Neural cell (in vitro differentiated cells): ENCODE measurements at regions not wholly inside any gene's neighbourhood (a gene's known extent, or its start where the extent isn't known, plus 50 kb on each side); places are given as distances from the start of the nearest gene placed in this dataset.

Source experiments
- H2AFZ ChIP-seq: fragments of 200-600, 300-800 bp; sonication (generic), shearing (Covaris generic); 2 replicates; pipeline ENCODE4 v1.6.0; 2014; ENCODE audit warnings: low read depth, mild to moderate bottlenecking, antibody characterized with exemption, low read length, moderate library complexity
- H3F3A ChIP-seq: fragments of 200-600 bp; shearing (Covaris generic); 2 replicates; pipeline ENCODE4 v1.6.1; 2016; ENCODE audit warnings: mild to moderate bottlenecking, moderate library complexity, mixed read lengths, antibody characterized with exemption, low read length; ENCODE audit not compliant: insufficient read depth, poor library complexity, severe bottlenecking
- H3K27ac ChIP-seq: fragments of 200-600, 300-800 bp; sonication (generic), shearing (Covaris generic); 2 replicates; pipeline ENCODE4 v1.5.1; 2014; ENCODE audit warnings: mild to moderate bottlenecking, low read length, moderate library complexity
- H3K27me3 ChIP-seq: fragments of 300-800, 200-600 bp; sonication (generic), shearing (Covaris generic); 2 replicates; pipeline ENCODE4 v1.6.0; 2014; ENCODE audit warnings: mild to moderate bottlenecking, low read depth, low read length, moderate library complexity; ENCODE audit not compliant: insufficient read depth
- H3K36me3 ChIP-seq: fragments of 300-800, 200-600 bp; sonication (generic), shearing (Covaris generic); 2 replicates; pipeline ENCODE4 v1.5.1; 2014; ENCODE audit warnings: mild to moderate bottlenecking, antibody characterized with exemption, low read length, moderate library complexity; ENCODE audit not compliant: insufficient read depth
- H3K4me2 ChIP-seq: fragments of 300-800, 200-600 bp; sonication (generic), shearing (Covaris generic); 2 replicates; pipeline ENCODE4 v1.6.0; 2014; ENCODE audit warnings: mild to moderate bottlenecking, low read length
- H3K4me3 ChIP-seq: fragments of 300-800, 200-600 bp; sonication (generic), shearing (Covaris generic); 2 replicates; pipeline ENCODE4 v1.5.1; 2014; ENCODE audit warnings: mild to moderate bottlenecking, low read length, moderate library complexity
- H3K79me2 ChIP-seq: fragments of 200-600 bp; shearing (Covaris generic); replicated peaks from 2 replicates; pipeline ENCODE4 v1.6.0; 2014; ENCODE audit warnings: mild to moderate bottlenecking, low read length, moderate library complexity; ENCODE audit not compliant: insufficient read depth
- H3K9ac ChIP-seq: fragments of 300-800, 200-600 bp; sonication (generic), shearing (Covaris generic); 2 replicates; pipeline ENCODE4 v1.6.1; 2016; ENCODE audit warnings: mild to moderate bottlenecking, low read length, mixed read lengths
- H3K9me2 ChIP-seq: fragments of 200-600 bp; shearing (Covaris generic); 2 replicates; pipeline ENCODE4 v1.6.1; 2016; ENCODE audit warnings: mild to moderate bottlenecking, low read length, mixed read lengths; ENCODE audit not compliant: insufficient read depth
- H3K9me3 ChIP-seq: fragments of 200-600, 300-800 bp; sonication (generic), shearing (Covaris generic); 2 replicates; pipeline ENCODE4 v1.6.1; 2016; ENCODE audit warnings: mild to moderate bottlenecking, mixed run types, low read length, moderate library complexity, mixed read lengths
- H4K20me1 ChIP-seq: fragments of 200-600 bp; shearing (Covaris generic); 2 replicates; pipeline ENCODE4 v1.6.1; 2016; ENCODE audit warnings: mild to moderate bottlenecking, mixed run types; ENCODE audit not compliant: insufficient read depth
- EP300 ChIP-seq: fragments of 450-650 bp; conservative IDR thresholded peaks from 2 replicates; pipeline ENCODE4 v1.6.1; 2014; ENCODE audit warnings: antibody characterized with exemption, mild to moderate bottlenecking, moderate library complexity; ENCODE audit not compliant: poor library complexity, severe bottlenecking
- EZH2 ChIP-seq: fragments of 200-600, 300-800 bp; shearing (Covaris generic), sonication (generic); IDR thresholded peaks from 2 replicates; pipeline ENCODE4 v1.6.1; 2014; ENCODE audit warnings: antibody characterized with exemption, low read length, borderline replicate concordance, mild to moderate bottlenecking; ENCODE audit not compliant: insufficient read depth, poor library complexity, severe bottlenecking
- MXI1 ChIP-seq: fragments of 450-650 bp; conservative IDR thresholded peaks from 2 replicates; pipeline ENCODE4 v1.6.1; 2014; ENCODE audit warnings: antibody characterized with exemption, mild to moderate bottlenecking; ENCODE audit not compliant: poor library complexity, severe bottlenecking
- POLR2AphosphoS5 ChIP-seq: IDR thresholded peaks from 2 replicates; pipeline ENCODE4 v1.6.1; 2012
- RAD21 ChIP-seq: fragments of 450-650 bp; conservative IDR thresholded peaks from 2 replicates; pipeline ENCODE4 v1.6.1; 2014; ENCODE audit warnings: antibody characterized with exemption, mild to moderate bottlenecking, moderate library complexity
- REST ChIP-seq: IDR thresholded peaks from 2 replicates; pipeline ENCODE4 v1.6.1; 2012; ENCODE audit warnings: borderline replicate concordance
- SMC3 ChIP-seq: fragments of 450-650 bp; conservative IDR thresholded peaks from 2 replicates; pipeline ENCODE4 v1.6.1; 2014; ENCODE audit warnings: antibody characterized with exemption, mild to moderate bottlenecking, moderate library complexity; ENCODE audit not compliant: poor library complexity
- TAF1 ChIP-seq: IDR thresholded peaks from 2 replicates; pipeline ENCODE4 v1.6.1; 2012; ENCODE audit warnings: low read depth
- TF ChIP-seq, protein P1 (sequence below): fragments of 450-650 bp; IDR thresholded peaks from 2 replicates; pipeline ENCODE4 v1.5.1; 2014; ENCODE audit warnings: antibody characterized with exemption, mild to moderate bottlenecking, moderate library complexity; ENCODE audit not compliant: poor library complexity, severe bottlenecking

DNA sequence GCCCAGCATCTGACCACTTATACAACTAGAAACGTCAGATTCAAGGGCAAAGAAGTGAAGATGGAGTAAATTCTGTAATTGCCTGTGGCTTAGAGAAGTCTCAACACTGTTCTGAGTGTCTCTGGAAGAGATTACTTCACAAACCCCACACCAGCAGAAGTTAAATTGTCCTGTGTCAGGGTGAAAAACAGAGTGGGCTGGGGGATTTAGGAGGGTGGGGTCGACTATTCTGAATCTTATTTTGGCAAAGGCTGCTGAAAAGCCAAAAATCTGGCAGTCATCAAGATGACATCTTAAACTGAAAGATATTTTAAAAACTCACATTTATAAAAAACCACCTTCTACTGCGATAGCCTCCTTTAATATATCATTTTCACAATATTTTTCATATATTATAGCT, 180.8 kb downstream of the KLHL28 start:
- no peak for TF ChIP-seq EP300
- no peak for TF ChIP-seq TAF1
- no peak for TF ChIP-seq EZH2
- TF ChIP-seq RAD21, result no peak
- TF ChIP-seq POLR2AphosphoS5, result no peak
- TF ChIP-seq, protein P1, sequence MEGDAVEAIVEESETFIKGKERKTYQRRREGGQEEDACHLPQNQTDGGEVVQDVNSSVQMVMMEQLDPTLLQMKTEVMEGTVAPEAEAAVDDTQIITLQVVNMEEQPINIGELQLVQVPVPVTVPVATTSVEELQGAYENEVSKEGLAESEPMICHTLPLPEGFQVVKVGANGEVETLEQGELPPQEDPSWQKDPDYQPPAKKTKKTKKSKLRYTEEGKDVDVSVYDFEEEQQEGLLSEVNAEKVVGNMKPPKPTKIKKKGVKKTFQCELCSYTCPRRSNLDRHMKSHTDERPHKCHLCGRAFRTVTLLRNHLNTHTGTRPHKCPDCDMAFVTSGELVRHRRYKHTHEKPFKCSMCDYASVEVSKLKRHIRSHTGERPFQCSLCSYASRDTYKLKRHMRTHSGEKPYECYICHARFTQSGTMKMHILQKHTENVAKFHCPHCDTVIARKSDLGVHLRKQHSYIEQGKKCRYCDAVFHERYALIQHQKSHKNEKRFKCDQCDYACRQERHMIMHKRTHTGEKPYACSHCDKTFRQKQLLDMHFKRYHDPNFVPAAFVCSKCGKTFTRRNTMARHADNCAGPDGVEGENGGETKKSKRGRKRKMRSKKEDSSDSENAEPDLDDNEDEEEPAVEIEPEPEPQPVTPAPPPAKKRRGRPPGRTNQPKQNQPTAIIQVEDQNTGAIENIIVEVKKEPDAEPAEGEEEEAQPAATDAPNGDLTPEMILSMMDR, result no peak
- no peak for TF ChIP-seq SMC3
- TF ChIP-seq MXI1, result no peak
- TF ChIP-seq REST, result no peak
- no peak overlapping the region for H3K27ac ChIP-seq
- H3K9ac ChIP-seq, result no peak overlapping the region
- H4K20me1 ChIP-seq, result no peaks in the 10 kb centered on the region
- no peaks in the 10 kb centered on the region for H3F3A ChIP-seq
- H3K27me3 ChIP-seq, result no peaks in the 10 kb centered on the region
- no peaks in the 10 kb centered on the region for H3K9me3 ChIP-seq
- no peak overlapping the region for H3K4me2 ChIP-seq
- H2AFZ ChIP-seq, result no peak overlapping the region
- no peaks in the 10 kb centered on the region for H3K9me2 ChIP-seq
- no peaks in the 10 kb centered on the region for H3K36me3 ChIP-seq
- no peaks in the 10 kb centered on the region for H3K79me2 ChIP-seq
- no peak overlapping the region for H3K4me3 ChIP-seq

- Histone ChIP-seq H3K9me3 (no peaks in the 10 kb centered on the region), H3K9ac (no peak overlapping the region), H3K9me2 (no peaks in the 10 kb centered on the region), H3F3A (no peaks in the 10 kb centered on the region), H3K79me2 (no peaks in the 10 kb centered on the region), H3K27me3 (no peaks in the 10 kb centered on the region), H3K27ac (no peak overlapping the region), H3K36me3 (no peaks in the 10 kb centered on the region), H2AFZ (no peak overlapping the region), H4K20me1 (no peaks in the 10 kb centered on the region), H3K4me2 (no peak overlapping the region), H3K4me3 (no peak overlapping the region)
- TF ChIP-seq, protein P1, result no peak
These were observed 183.1 kb downstream of the KLHL28 start for GRCh38 chr14:44778604-44779003.
